PC-3 (cell line): ENCODE measurements at regions not wholly inside any gene's neighbourhood (a gene's known extent, or its start where the extent isn't known, plus 50 kb on each side); places are given as distances from the start of the nearest gene placed in this dataset.

Source experiments
- ATAC-seq: fragments of 200-7000 bp; cut with Tn5 transposase; 2 replicates; pipeline ENCODE4 v1.9.1; 2020; ENCODE audit warnings: mild to moderate bottlenecking, moderate library complexity
- BruUV-seq: library from RNA; stranded (reverse); fragments of 400-500 nt; replicated peaks from 2 replicates; lab custom pipeline; 2021; lab: Mats Ljungman, UMichigan
- CTCF ChIA-PET: fragments of 300-600 bp; sonication (Branson Sonifier 250); formaldehyde crosslinking; loops from one replicate; lab custom pipeline; 2022; ENCODE audit warnings: antibody characterized with exemption; lab: Charles Lee
- POLR2A ChIA-PET: fragments of 300-600 bp; sonication (Branson Sonifier 250); formaldehyde crosslinking; loops from one replicate; lab custom pipeline; 2022; ENCODE audit warnings: antibody characterized with exemption; ENCODE audit not compliant: unreplicated experiment; lab: Charles Lee
- DNase-seq: peaks from one replicate; pipeline ENCODE4 v3.0.0-alpha.2; 2015
- H2AFZ ChIP-seq: fragments of 300-600 bp; sonication (generic); 2 replicates; pipeline ENCODE4 v1.6.0; 2016; ENCODE audit warnings: antibody characterized with exemption, low read length
- H3F3A ChIP-seq: fragments of 300-600 bp; sonication (generic); one replicate; pipeline ENCODE4 v1.6.0; 2017; ENCODE audit warnings: antibody characterized with exemption, low read length, control low read depth, mild to moderate bottlenecking; ENCODE audit not compliant: unreplicated experiment
- H3K27ac ChIP-seq: fragments of 300-600 bp; sonication (generic); 2 replicates; pipeline ENCODE4 v1.5.1; 2016; ENCODE audit warnings: mild to moderate bottlenecking, low read length
- H3K27me3 ChIP-seq: fragments of 300-600 bp; sonication (generic); 2 replicates; pipeline ENCODE4 v1.6.1; 2016; ENCODE audit warnings: low read length, mixed read lengths
- H3K36me3 ChIP-seq: fragments of 300-600 bp; sonication (generic); 2 replicates; pipeline ENCODE4 v1.6.1; 2016; ENCODE audit warnings: low read depth, mixed run types, low read length, mixed read lengths
- H3K4me1 ChIP-seq: fragments of 300-600 bp; sonication (generic); 2 replicates; pipeline ENCODE4 v1.5.1; 2016; ENCODE audit warnings: low read length; ENCODE audit not compliant: insufficient read depth
- H3K4me2 ChIP-seq: fragments of 300-600 bp; sonication (generic); 2 replicates; pipeline ENCODE4 v1.6.0; 2016; ENCODE audit warnings: low read length
- H3K4me3 ChIP-seq: fragments of 300-600 bp; sonication (generic); 2 replicates; pipeline ENCODE4 v1.5.1; 2016; ENCODE audit warnings: mild to moderate bottlenecking, low read length, mixed read lengths
- H3K79me2 ChIP-seq: fragments of 300-600 bp; sonication (generic); 2 replicates; pipeline ENCODE4 v1.6.1; 2017; ENCODE audit warnings: low read length, mixed read lengths
- H3K9ac ChIP-seq: fragments of 300-600 bp; sonication (generic); 2 replicates; pipeline ENCODE4 v1.6.0; 2016; ENCODE audit warnings: mild to moderate bottlenecking, low read length
- H3K9me2 ChIP-seq: fragments of 300-600 bp; sonication (generic); replicated peaks from 2 replicates; pipeline ENCODE4 v1.6.1; 2016; ENCODE audit warnings: mixed run types, low read length, mixed read lengths
- H3K9me3 ChIP-seq: fragments of 300-600 bp; sonication (generic); 2 replicates; pipeline ENCODE4 v1.6.1; 2016; ENCODE audit warnings: low read length, mixed read lengths
- H4K20me1 ChIP-seq: fragments of 300-600 bp; sonication (generic); 2 replicates; pipeline ENCODE4 v1.6.1; 2016; ENCODE audit warnings: low read length, mixed read lengths
- EZH2 ChIP-seq: fragments of 300-600 bp; sonication (generic); IDR thresholded peaks from one replicate; pipeline ENCODE4 v1.6.1; 2017; ENCODE audit warnings: antibody characterized with exemption, mild to moderate bottlenecking, low read length; ENCODE audit not compliant: unreplicated experiment
- EZH2phosphoT487 ChIP-seq: fragments of 300-600 bp; sonication (generic); IDR thresholded peaks from 2 replicates; pipeline ENCODE4 v1.6.1; 2018; ENCODE audit warnings: mild to moderate bottlenecking, antibody characterized with exemption, low read length, borderline replicate concordance
- intact Hi-C: fragments of 100-400 bp; cut with micrococcal nuclease; formaldehyde crosslinking; loops from 2 replicates; pipeline ENCODE4 v1.9.0; 2023
- TF ChIP-seq, protein P1 (sequence below): fragments of 300-600 bp; sonication (generic); conservative IDR thresholded peaks from 2 replicates; pipeline ENCODE4 v1.5.1; 2017; ENCODE audit warnings: antibody characterized with exemption, low read depth, mild to moderate bottlenecking, low read length

DNA sequence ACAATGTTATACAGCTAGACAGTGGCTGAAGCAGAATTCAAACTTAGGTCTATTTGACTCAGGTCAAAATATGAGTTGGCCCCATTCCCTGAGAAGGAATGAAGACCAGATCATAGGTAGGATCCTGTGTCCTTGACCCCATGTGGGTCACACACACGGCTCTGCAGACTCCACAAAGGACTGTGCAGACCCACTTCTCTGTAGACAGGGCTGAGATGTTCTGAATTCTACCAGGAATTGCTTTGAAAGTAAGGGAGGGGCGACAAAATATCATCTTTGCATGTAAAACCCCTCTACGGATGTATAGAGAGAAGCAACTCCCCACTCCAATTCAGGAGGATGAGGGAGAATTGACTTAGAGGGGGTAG is 62.3 kb upstream of the CTIF start:
- BruUV-seq = no TSS peak
- DNase-seq (no peak), ATAC-seq (no peak)
- POLR2A ChIA-PET = no interaction called here
- H3K36me3 ChIP-seq = no peaks in the 10 kb centered on the region; the same call in 1 of the 2 replicates
- no peak overlapping the region for H3K4me3 ChIP-seq
- H3K4me2 ChIP-seq = no peak overlapping the region
- no peak overlapping the region for H2AFZ ChIP-seq
- no peaks in the 10 kb centered on the region for H3K4me1 ChIP-seq
- no peaks in the 10 kb centered on the region for H4K20me1 ChIP-seq
- CTCF ChIA-PET = no interaction called here
- H3K27me3 ChIP-seq = no peaks in the 10 kb centered on the region
- H3F3A ChIP-seq = no peaks in the 10 kb centered on the region
- H3K9me2 ChIP-seq = no peaks in the 10 kb centered on the region
- no peaks in the 10 kb centered on the region for H3K9me3 ChIP-seq
- no peaks in the 10 kb centered on the region for H3K79me2 ChIP-seq
- no peak for TF ChIP-seq EZH2
- no peak for TF ChIP-seq EZH2phosphoT487
- TF ChIP-seq, protein P1, sequence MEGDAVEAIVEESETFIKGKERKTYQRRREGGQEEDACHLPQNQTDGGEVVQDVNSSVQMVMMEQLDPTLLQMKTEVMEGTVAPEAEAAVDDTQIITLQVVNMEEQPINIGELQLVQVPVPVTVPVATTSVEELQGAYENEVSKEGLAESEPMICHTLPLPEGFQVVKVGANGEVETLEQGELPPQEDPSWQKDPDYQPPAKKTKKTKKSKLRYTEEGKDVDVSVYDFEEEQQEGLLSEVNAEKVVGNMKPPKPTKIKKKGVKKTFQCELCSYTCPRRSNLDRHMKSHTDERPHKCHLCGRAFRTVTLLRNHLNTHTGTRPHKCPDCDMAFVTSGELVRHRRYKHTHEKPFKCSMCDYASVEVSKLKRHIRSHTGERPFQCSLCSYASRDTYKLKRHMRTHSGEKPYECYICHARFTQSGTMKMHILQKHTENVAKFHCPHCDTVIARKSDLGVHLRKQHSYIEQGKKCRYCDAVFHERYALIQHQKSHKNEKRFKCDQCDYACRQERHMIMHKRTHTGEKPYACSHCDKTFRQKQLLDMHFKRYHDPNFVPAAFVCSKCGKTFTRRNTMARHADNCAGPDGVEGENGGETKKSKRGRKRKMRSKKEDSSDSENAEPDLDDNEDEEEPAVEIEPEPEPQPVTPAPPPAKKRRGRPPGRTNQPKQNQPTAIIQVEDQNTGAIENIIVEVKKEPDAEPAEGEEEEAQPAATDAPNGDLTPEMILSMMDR = no peak
- no peak overlapping the region for H3K9ac ChIP-seq
- intact Hi-C loops = loop anchor here (1.0 to 10.0 kb wide), 2 partner anchors 68 to 188 kb away; no protein-coding TSS in a partner anchor
- no peak overlapping the region for H3K27ac ChIP-seq

DNA sequence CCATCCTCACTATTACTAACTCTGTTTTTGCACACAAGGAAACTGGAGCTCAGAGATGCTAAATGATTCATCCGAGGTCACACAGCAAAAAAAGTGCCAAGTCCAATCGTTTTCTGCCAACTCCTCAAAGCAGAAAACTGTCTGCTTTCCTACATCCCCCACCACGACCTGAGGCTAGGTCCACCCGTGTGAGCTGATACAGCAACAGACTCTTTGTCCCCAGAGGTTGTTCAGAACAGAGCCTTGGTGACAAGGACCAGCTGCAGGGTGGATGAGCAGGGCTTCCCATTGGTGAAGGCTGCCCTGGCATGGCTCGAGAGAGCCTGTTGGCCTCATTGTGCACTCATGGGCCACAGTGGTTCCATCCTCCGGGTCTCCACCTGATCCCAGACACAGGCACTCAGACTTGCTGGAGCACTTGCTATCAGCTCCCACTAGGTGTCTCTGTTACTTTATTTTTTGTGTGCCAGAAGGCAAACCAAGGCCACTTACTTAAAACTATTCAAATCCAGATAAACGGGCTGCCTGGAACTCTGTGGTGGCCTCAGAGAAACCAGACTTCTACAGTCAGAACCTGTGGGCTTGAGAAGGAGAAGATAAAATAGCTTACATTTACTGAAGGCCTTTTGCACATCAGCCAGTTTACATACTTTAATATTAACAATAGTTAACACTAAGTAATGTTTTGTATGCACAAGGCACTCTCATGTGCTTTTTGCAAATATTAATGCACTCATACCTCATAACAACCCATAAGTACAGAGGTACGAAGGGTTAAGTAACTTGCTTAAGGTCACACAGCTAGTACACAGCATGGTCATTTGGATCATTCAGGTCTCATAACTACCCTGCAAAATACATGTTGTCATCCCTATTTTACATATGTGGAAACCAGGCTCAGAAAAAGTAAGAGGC is 62.9 kb upstream of the CTIF start:
- intact Hi-C loops = loop anchor here (1.0 to 10.0 kb wide), 2 partner anchors 69 to 188 kb away; no protein-coding TSS in a partner anchor
- BruUV-seq = no TSS peak

More for the DNA sequence above, 62.9 kb upstream of the CTIF start:
- Histone ChIP-seq H2AFZ (no peak overlapping the region), H3K4me3 (no peak overlapping the region), H3F3A (no peaks in the 10 kb centered on the region), H3K27ac (no peak overlapping the region), H3K27me3 (no peaks in the 10 kb centered on the region), H3K9ac (no peak overlapping the region), H3K4me1 (no peaks in the 10 kb centered on the region), H3K4me2 (no peak overlapping the region), H4K20me1 (no peaks in the 10 kb centered on the region), H3K9me2 (no peaks in the 10 kb centered on the region), H3K79me2 (no peaks in the 10 kb centered on the region), H3K36me3 (no peaks in the 10 kb centered on the region; the same call in 1 of the 2 replicates), H3K9me3 (no peaks in the 10 kb centered on the region)
- TF ChIP-seq, protein P1 = peak; percentile 69
- no peak for TF ChIP-seq EZH2phosphoT487
- ChIA-PET POLR2A (no interaction called here), CTCF (interaction anchor here (0.8 kb wide), 1 partner anchor 188 kb away, joined by 5 read pairs; no protein-coding TSS in a partner anchor)
- peak; percentile 63 for DNase-seq
- ATAC-seq = peak; percentile 90
